ENCODE measurements at regions not wholly inside any gene's neighbourhood (a gene's known extent, or its start where the extent isn't known, plus 50 kb on each side); places are given as distances from the start of the nearest gene placed in this dataset.

DNA sequence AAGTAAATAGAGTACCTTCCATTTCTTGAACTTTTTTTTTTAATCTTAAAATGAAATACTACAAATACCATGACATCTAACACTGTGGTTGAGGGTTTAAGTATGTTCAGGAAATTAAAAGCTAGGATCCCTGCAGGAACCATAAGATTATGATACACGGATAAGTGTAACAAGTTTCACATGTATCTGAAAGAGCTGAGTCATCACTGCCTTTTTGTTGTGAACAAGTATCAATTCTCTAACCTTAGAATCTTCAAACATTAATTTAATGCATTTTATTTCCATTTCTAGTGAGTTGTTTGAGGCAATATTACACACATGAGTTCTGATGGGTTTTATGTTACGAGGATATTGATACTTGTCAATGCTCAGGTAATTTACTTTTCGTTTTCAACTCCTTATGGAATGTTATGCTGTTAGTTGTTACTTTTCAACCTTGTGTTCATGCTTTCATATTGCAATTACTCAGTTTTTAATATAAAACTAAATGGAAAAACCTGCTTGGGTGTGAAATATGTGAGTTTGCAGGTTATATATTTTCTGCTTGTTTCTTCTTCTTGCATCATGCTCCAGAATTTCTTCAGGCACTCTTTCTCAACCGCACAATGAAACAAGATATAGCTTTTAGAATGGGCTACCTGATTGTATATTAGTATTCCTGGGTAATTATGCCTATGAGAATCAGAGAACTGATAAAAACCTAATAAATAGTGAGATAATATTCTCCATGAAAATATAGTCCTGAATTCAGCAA is 361.3 kb upstream of the MTNR1B start:
- TF ChIP-seq, protein P1, sequence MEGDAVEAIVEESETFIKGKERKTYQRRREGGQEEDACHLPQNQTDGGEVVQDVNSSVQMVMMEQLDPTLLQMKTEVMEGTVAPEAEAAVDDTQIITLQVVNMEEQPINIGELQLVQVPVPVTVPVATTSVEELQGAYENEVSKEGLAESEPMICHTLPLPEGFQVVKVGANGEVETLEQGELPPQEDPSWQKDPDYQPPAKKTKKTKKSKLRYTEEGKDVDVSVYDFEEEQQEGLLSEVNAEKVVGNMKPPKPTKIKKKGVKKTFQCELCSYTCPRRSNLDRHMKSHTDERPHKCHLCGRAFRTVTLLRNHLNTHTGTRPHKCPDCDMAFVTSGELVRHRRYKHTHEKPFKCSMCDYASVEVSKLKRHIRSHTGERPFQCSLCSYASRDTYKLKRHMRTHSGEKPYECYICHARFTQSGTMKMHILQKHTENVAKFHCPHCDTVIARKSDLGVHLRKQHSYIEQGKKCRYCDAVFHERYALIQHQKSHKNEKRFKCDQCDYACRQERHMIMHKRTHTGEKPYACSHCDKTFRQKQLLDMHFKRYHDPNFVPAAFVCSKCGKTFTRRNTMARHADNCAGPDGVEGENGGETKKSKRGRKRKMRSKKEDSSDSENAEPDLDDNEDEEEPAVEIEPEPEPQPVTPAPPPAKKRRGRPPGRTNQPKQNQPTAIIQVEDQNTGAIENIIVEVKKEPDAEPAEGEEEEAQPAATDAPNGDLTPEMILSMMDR (IDR thresholded peaks at IDR 0.05) = no peak
- TF ChIP-seq POLR2A (IDR thresholded peaks at IDR 0.05) = no peak
- no peak for TF ChIP-seq POLR2AphosphoS5 (IDR thresholded peaks at IDR 0.05)
- no peak for TF ChIP-seq EP300 (IDR thresholded peaks at IDR 0.05)

Measured in stomach (tissue), 4 donors.